GM18873 (cell line): ENCODE measurements at regions not wholly inside any gene's neighbourhood (a gene's known extent, or its start where the extent isn't known, plus 50 kb on each side); places are given as distances from the start of the nearest gene placed in this dataset.

Experiments
- ATAC-seq: cut with Tn5 transposase; IDR thresholded peaks from one replicate; pipeline ENCODE4 v1.9.1; 2021; ENCODE audit warnings: mild to moderate bottlenecking, moderate library complexity, moderate number of reproducible peaks; ENCODE audit not compliant: unreplicated experiment, low FRiP score

- no peak for ATAC-seq
Observed at GRCh38 chr5:159827861-159828260, 88.4 kb upstream of the ADRA1B start.

- ATAC-seq: no peak
Observed at GRCh38 chr5:159832073-159832472, 84.2 kb upstream of the ADRA1B start.

GRCh38 chr5:159833088-159833487 lies 83.2 kb upstream of the ADRA1B start:
- no peak for ATAC-seq

GRCh38 chr5:159833846-159834245 lies 82.4 kb upstream of the ADRA1B start:
- ATAC-seq: no peak

- ATAC-seq: no peak
Observed at GRCh38 chr5:159835548-159835947, 80.7 kb upstream of the ADRA1B start.

- no peak for ATAC-seq
Observed at GRCh38 chr5:159836691-159837090, 79.6 kb upstream of the ADRA1B start.

GRCh38 chr5:159837860-159838259 lies 78.4 kb upstream of the ADRA1B start:
- no peak for ATAC-seq

GRCh38 chr5:159838551-159839222 lies 77.6 kb upstream of the ADRA1B start:
- ATAC-seq: no peak

- ATAC-seq: no peak
Observed at GRCh38 chr5:159844267-159845121, 71.8 kb upstream of the ADRA1B start.

- no peak for ATAC-seq
Observed at GRCh38 chr5:159849437-159850083, 66.7 kb upstream of the ADRA1B start.

GRCh38 chr5:159850160-159850559 lies 66.1 kb upstream of the ADRA1B start:
- ATAC-seq: no peak

GRCh38 chr5:159851053-159851452 lies 65.2 kb upstream of the ADRA1B start:
- no peak for ATAC-seq

GRCh38 chr5:159854916-159855315 lies 61.4 kb upstream of the ADRA1B start:
- no peak for ATAC-seq

- no peak for ATAC-seq
Observed at GRCh38 chr5:159855476-159856191, 60.6 kb upstream of the ADRA1B start.

GRCh38 chr5:159858871-159859270 lies 57.4 kb upstream of the ADRA1B start:
- no peak for ATAC-seq

- no peak for ATAC-seq
Observed at GRCh38 chr5:159861086-159861485, 55.2 kb upstream of the ADRA1B start.

GRCh38 chr5:159864885-159865691 lies 51.2 kb upstream of the ADRA1B start:
- ATAC-seq: peak; percentile 90

- no peak for ATAC-seq
Observed at GRCh38 chr5:159866093-159866492, 50.2 kb upstream of the ADRA1B start.
